ENCODE measurements at regions not wholly inside any gene's neighbourhood (a gene's known extent, or its start where the extent isn't known, plus 50 kb on each side); places are given as distances from the start of the nearest gene placed in this dataset.

GRCh38 chr10:83212632-83213334 is 926.5 kb upstream of the GHITM start:
- H2BK12ac ChIP-seq (ENCODE audit: low read depth, low read length) = 0 out of 2 replicates have a peak overlapping the region, but pooled peaks have one; percentile 63
- no peaks in the 10 kb centered on the region for H3K27me3 ChIP-seq (replicated peaks in 1 of 4; ENCODE audit: control insufficient read depth in 3 of 4, extremely low read depth in 1 of 4, insufficient read depth in 3 of 4, low read length in 3 of 4)
- no peak overlapping the region for H2BK20ac ChIP-seq (ENCODE audit: low read length)
- no peaks in the 10 kb centered on the region for H3K36me3 ChIP-seq (ENCODE audit: control insufficient read depth in 2 of 4, insufficient read depth in 4 of 4, low read length in 3 of 4)
- no peak overlapping the region for H3K27ac ChIP-seq (ENCODE audit: low read depth, low read length)
- no peak overlapping the region for H3K18ac ChIP-seq (ENCODE audit: extremely low read depth, low read length)
- H3K79me1 ChIP-seq (ENCODE audit: low read depth, low read length) = no peaks in the 10 kb centered on the region
- no peak for FAIRE-seq
- TF ChIP-seq SIN3A (conservative IDR thresholded peaks at IDR 0.05 in 1 of 2, IDR thresholded peaks at IDR 0.05 in 1 of 2; ENCODE audit: low read depth in 1 of 2, low read length in 2 of 2) (no peak), HDAC6 (IDR thresholded peaks at IDR 0.05; ENCODE audit: low read depth, low read length) (no peak), MAFK (IDR thresholded peaks at IDR 0.05; ENCODE audit: low read depth, low read length) (no peak), CBX5 (IDR thresholded peaks at IDR 0.05; ENCODE audit: low read depth, low read length) (no peak), SIRT6 (IDR thresholded peaks at IDR 0.05; ENCODE audit: low read length) (no peak), SP2 (IDR thresholded peaks at IDR 0.05; ENCODE audit: low read length) (no peak), EGR1 (IDR thresholded peaks at IDR 0.05; ENCODE audit: borderline replicate concordance, low read depth, low read length) (no peak), E2F6 (IDR thresholded peaks at IDR 0.05) (no peak), MAX (IDR thresholded peaks at IDR 0.05) (no peak), BRCA1 (IDR thresholded peaks at IDR 0.05; ENCODE audit: low read depth, low read length) (no peak), TCF12 (IDR thresholded peaks at IDR 0.05; ENCODE audit: low read depth, low read length) (no peak)
- H2AFZ ChIP-seq (ENCODE audit: low read length) = no peak overlapping the region
- no peak overlapping the region for H2BK5ac ChIP-seq (ENCODE audit: low read depth, low read length)
- no peak overlapping the region for H3K9ac ChIP-seq (replicated peaks in 1 of 4; ENCODE audit: extremely low read depth in 1 of 4, low read depth in 3 of 4, low read length in 3 of 4)
- no peak overlapping the region for H2AK5ac ChIP-seq (ENCODE audit: low read depth, low read length)
- no peak overlapping the region for H3K4ac ChIP-seq (replicated peaks; ENCODE audit: insufficient read length, low read depth, low read length)
- H3K14ac ChIP-seq (ENCODE audit: insufficient read length) = no peak overlapping the region
- H3K4me1 ChIP-seq (replicated peaks in 1 of 4; ENCODE audit: control insufficient read depth in 3 of 4, insufficient read depth in 4 of 4, low read length in 3 of 4) = peaks cover 0 to 6% (median 1%) of the 10 kb centered on the region in 4 experiments; a peak in 2 of 7 replicates
- no peak overlapping the region for H3K56ac ChIP-seq (replicated peaks; ENCODE audit: insufficient read length, low read depth, low read length)
- no peak overlapping the region for H2BK15ac ChIP-seq (ENCODE audit: low read length)
- no peak overlapping the region for H2BK120ac ChIP-seq (replicated peaks; ENCODE audit: low read depth, low read length)
- H3K23ac ChIP-seq (ENCODE audit: insufficient read length) = no peak overlapping the region
- no peak overlapping the region for H3K4me3 ChIP-seq (ENCODE audit: extremely low read depth in 1 of 4, insufficient read depth in 2 of 4, low read depth in 3 of 4, low read length in 4 of 4)
- no peak overlapping the region for H4K5ac ChIP-seq (ENCODE audit: insufficient read length, low read depth, low read length)
- H3K9me3 ChIP-seq (ENCODE audit: insufficient read depth in 2 of 2, low read depth in 1 of 2, low read length in 1 of 2) = no peaks in the 10 kb centered on the region
- 83% methylated on average over 3 of the region's 3 CpGs; no CpG with 5 or more reads in 1 of the 2 experiments for WGBS, 2 experiments (ENCODE audit: extremely low coverage in 1 of 2, insufficient coverage in 1 of 2, insufficient read length in 1 of 2, insufficient replicate concordance in 2 of 2, low coverage in 1 of 2, low lambda C conversion rate in 2 of 2, missing lambda C conversion rate in 1 of 2)
- no peak overlapping the region for H4K8ac ChIP-seq (ENCODE audit: extremely low read depth, insufficient read depth, low read length)
- no peak for DNase-seq (ENCODE audit: low read depth in 1 of 2, low spot score in 2 of 2)
- ChIA-PET CTCF (ENCODE audit: partially characterized antibody) (no interaction called here), POLR2A (ENCODE audit: partially characterized antibody) (no interaction called here)
- H4K20me1 ChIP-seq (replicated peaks in 1 of 2; ENCODE audit: control insufficient read depth in 1 of 2, insufficient read depth in 2 of 2, low read length in 2 of 2) = no peaks in the 10 kb centered on the region
- no peaks in the 10 kb centered on the region for H3K79me2 ChIP-seq (ENCODE audit: control insufficient read depth in 1 of 2, insufficient read depth in 2 of 2, low read length in 2 of 2)
- no peak overlapping the region for H4K91ac ChIP-seq (replicated peaks; ENCODE audit: insufficient read length, low read length)
- H3K4me2 ChIP-seq (ENCODE audit: insufficient read depth in 1 of 2, low read depth in 2 of 2, low read length in 2 of 2) = no peak overlapping the region
- no peaks in the 10 kb centered on the region for H3K23me2 ChIP-seq (ENCODE audit: low read depth, low read length)
